ENCODE measurements at regions not wholly inside any gene's neighbourhood (a gene's known extent, or its start where the extent isn't known, plus 50 kb on each side); places are given as distances from the start of the nearest gene placed in this dataset.

- TF ChIP-seq CTCF (conservative IDR thresholded peaks at IDR 0.05; ENCODE audit: low read length) (no peak), EZH2phosphoT487 (IDR thresholded peaks at IDR 0.05; ENCODE audit: borderline replicate concordance, low read depth, low read length) (no peak)
- Histone ChIP-seq H3K9me2 (ENCODE audit: insufficient read depth, low read length) (no peaks in the 10 kb centered on the region), H3K4me2 (ENCODE audit: low read length) (no peak overlapping the region), H3K9me3 (ENCODE audit: low read length) (no peaks in the 10 kb centered on the region), H3K36me3 (ENCODE audit: insufficient read depth, low read length) (no peaks in the 10 kb centered on the region), H3K79me2 (ENCODE audit: insufficient read depth, low read depth, low read length) (no peaks in the 10 kb centered on the region), H3K4me3 (ENCODE audit: low read depth, low read length, poor library complexity, severe bottlenecking) (no peak overlapping the region), H4K20me1 (ENCODE audit: insufficient read depth, low read length) (no peaks in the 10 kb centered on the region), H3K4me1 (ENCODE audit: insufficient read depth, low read length, poor library complexity, severe bottlenecking) (no peaks in the 10 kb centered on the region), H2AFZ (ENCODE audit: low read length) (no peak overlapping the region), H3K27ac (ENCODE audit: low read depth, low read length, poor library complexity, severe bottlenecking) (no peak overlapping the region)
- DNase-seq (ENCODE audit: low spot score) = no peak
- no TSS peak for BruUV-seq (replicated peaks)
- CTCF ChIA-PET (ENCODE audit: unreplicated experiment) = no interaction called here
- intact Hi-C loops (cut with micrococcal nuclease; ENCODE audit: unreplicated experiment) = no loop called here
- POLR2A ChIA-PET = no interaction called here
Measured at GRCh38 chr2:155633060-155633839, 699.3 kb downstream of the NR4A2 start.

- CTCF ChIA-PET (ENCODE audit: unreplicated experiment) = no interaction called here
- no TSS peak for BruUV-seq (replicated peaks)
- intact Hi-C loops (cut with micrococcal nuclease; ENCODE audit: unreplicated experiment) = no loop called here
Measured at GRCh38 chr2:155630760-155631159, 701.8 kb downstream of the NR4A2 start.

More at GRCh38 chr2:155630760-155631159, 701.8 kb downstream of the NR4A2 start:
- Histone ChIP-seq H3K4me3 (ENCODE audit: low read depth, low read length, poor library complexity, severe bottlenecking) (no peak overlapping the region), H3K4me2 (ENCODE audit: low read length) (no peak overlapping the region), H3K27ac (ENCODE audit: low read depth, low read length, poor library complexity, severe bottlenecking) (no peak overlapping the region), H4K20me1 (ENCODE audit: insufficient read depth, low read length) (no peaks in the 10 kb centered on the region), H3K79me2 (ENCODE audit: insufficient read depth, low read depth, low read length) (no peaks in the 10 kb centered on the region), H2AFZ (ENCODE audit: low read length) (no peak overlapping the region), H3K4me1 (ENCODE audit: insufficient read depth, low read length, poor library complexity, severe bottlenecking) (no peaks in the 10 kb centered on the region), H3K9me2 (ENCODE audit: insufficient read depth, low read length) (no peaks in the 10 kb centered on the region), H3K36me3 (ENCODE audit: insufficient read depth, low read length) (no peaks in the 10 kb centered on the region), H3K9me3 (ENCODE audit: low read length) (no peaks in the 10 kb centered on the region)
- TF ChIP-seq CTCF (conservative IDR thresholded peaks at IDR 0.05; ENCODE audit: low read length) (no peak), EZH2phosphoT487 (IDR thresholded peaks at IDR 0.05; ENCODE audit: borderline replicate concordance, low read depth, low read length) (no peak)
- POLR2A ChIA-PET = no interaction called here
- DNase-seq (ENCODE audit: low spot score) = no peak
